ENCODE measurements at regions not wholly inside any gene's neighbourhood (a gene's known extent, or its start where the extent isn't known, plus 50 kb on each side); places are given as distances from the start of the nearest gene placed in this dataset.

GRCh38 chr12:126454581-126454980, 1389.3 kb downstream of the AACS start:
- DNase-seq (ENCODE audit: low read depth), result no peak

GRCh38 chr12:126457776-126458175, 1392.5 kb downstream of the AACS start:
- DNase-seq (ENCODE audit: low read depth), result no peak

- no peak for DNase-seq (ENCODE audit: low read depth)
These were observed 1398.9 kb downstream of the AACS start for GRCh38 chr12:126464153-126464552.

GRCh38 chr12:126469211-126469610, 1404.0 kb downstream of the AACS start:
- DNase-seq (ENCODE audit: low read depth), result no peak

DNA sequence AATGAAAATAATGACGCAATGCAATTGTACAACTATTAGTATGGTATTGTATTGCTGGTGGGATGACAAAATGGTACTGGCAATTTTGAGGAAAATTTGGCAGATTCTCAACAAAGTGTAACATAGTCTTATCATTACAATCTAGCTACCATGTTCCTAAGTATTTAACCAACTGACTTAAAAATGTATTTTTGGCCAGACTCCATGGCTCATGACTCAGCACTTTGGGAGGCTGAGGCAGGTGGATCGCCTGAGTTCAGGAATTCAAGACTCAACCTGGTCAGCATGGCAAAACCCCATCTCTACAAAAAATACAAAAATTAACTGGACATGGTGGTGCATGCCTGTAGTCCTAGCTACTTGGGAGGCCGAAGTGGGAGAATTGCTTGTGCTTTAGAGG, 1409.5 kb downstream of the AACS start:
- DNase-seq (ENCODE audit: low read depth), result no peak

DNA sequence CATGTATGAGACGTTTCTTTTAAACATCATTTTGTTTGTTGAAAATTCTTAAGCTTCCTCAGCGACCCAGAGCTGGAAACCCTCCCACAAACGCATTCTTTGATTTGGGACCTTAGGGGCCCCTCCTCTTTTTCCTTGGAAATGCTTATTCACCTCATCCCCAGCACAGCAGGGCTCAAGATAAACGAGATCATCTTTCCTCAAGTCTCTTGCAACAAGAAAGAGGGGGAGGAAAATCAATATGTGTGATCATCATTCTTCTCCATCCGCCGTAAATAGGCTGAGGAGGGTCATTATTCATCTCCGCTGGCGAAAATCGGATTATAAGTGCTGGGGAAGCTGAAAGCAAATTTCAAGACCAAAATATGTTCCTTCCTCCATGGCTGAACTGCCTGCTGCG, 1415.2 kb downstream of the AACS start:
- DNase-seq (ENCODE audit: low read depth), result no peak

DNA sequence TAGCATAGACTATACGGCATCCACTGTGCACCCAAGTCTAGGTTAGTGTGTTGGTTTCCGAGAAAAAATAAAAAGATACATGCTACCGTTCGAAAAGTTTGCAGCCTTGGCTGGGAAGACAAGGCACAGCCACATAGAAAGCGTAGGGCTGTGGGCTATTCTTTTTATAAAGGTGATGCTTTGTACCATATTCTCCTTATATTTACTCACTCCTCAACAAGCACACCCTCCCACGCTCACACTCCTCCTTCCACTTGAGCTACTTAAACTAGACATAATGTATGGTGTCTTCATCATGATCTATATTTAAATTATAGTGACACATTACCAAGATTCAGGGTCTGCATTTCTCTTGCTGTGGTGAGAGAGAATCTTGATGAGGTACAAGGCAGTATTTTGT, 1416.5 kb downstream of the AACS start:
- no peak for DNase-seq (ENCODE audit: low read depth)

DNA sequence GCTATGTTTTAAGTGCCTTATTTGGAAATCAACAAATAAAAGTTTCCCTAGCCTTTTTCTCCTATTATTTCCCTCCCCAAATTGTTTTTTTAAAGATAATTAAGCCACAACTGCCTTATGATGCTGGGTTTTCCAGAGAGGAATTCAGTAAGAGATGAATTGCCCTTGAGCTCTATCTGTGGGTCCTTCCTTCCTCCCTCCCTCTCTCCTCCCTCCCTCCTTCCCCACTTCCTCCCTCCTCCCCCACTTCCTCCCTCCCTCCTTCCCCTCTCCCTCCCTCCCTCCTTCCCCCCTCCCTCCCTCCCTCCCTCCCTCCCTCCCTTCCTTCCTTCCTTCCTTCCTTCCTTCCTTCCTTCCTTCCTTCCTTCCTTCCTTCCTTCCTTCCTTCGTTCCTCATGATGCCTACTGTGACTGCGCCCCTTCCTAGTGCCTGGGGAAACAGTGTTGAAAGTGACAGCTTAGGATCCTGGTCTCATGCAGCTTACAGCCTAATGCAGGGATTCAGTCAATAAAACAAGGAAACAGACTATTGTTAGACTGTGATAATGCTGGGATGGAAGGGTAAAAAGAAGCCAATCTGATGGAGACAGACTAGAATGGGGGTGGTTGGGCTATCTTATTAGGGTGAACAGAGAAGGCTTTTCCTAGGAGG, 1417.1 kb downstream of the AACS start:
- no peak for DNase-seq (ENCODE audit: low read depth)

DNA sequence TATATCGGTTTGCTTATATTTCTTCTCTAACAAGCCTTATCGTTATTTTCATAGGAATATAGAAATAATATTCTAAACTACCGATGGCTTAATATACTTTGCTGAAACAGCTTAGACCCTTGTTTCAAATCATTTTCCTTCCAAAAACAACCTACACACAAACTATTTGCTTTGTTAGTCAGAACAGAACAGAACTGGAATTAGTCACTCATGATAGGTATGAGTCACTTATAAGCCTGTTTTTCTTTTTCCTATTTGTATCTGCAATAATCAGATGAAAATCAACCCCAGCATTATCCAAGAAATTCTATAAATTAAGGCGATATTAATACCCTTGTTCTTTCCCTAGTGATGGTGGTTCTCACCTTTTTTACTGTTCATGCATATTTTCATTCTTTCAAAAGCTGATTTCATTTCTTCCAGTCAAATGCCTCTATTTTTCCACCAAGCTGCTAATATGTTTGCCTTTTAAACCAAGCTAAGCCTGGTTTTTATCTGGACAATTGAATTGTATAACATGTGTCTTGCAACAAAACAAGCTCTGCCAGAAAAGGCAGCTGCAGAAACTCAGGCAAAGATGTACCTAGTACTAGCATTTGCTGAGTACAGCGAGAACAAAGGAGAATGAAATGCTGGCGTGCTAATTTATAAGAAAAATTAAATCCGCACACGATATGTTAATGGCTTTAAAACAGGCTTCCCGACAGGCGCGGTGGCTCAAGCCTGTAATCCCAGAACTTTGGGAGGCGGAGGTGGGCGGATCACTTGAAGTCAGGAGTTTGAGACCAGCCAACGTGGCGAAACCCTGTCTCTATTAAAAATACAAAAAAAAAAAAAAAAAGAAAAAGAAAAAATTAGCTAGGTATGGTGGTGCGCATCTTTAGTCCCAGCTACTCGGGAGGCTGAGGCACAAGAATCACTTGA, 1418.2 kb downstream of the AACS start:
- peak; percentile 52 for DNase-seq (ENCODE audit: low read depth)

- DNase-seq (ENCODE audit: low read depth), result no peak
These were observed 1422.3 kb downstream of the AACS start for GRCh38 chr12:126487431-126487980.

GRCh38 chr12:126488806-126489205, 1423.6 kb downstream of the AACS start:
- no peak for DNase-seq (ENCODE audit: low read depth)

DNA sequence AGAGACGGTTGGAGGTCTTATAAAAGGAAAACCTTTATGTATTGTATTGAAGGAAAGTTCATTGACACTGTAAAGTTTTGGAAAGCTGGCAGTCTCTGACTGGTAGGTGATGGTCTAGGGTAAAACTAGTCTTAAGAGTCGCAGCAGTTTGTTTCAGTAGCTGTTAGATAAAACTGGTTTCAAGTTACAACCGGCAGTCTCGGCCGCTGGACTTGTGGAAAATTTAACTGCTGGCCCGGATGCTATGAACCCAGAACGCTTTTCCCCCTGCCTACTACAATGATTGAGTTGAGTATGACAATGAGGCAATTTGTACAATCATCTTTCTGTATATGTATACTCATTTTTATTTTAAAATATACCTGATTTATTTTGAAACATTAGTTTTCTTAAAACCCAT, 1426.9 kb downstream of the AACS start:
- no peak for DNase-seq (ENCODE audit: low read depth)

- peak; percentile 26 for DNase-seq (ENCODE audit: low read depth)
These were observed 1428.3 kb downstream of the AACS start for GRCh38 chr12:126493366-126494108.

- no peak for DNase-seq (ENCODE audit: low read depth)
These were observed 1431.0 kb downstream of the AACS start for GRCh38 chr12:126496201-126496600.

DNA sequence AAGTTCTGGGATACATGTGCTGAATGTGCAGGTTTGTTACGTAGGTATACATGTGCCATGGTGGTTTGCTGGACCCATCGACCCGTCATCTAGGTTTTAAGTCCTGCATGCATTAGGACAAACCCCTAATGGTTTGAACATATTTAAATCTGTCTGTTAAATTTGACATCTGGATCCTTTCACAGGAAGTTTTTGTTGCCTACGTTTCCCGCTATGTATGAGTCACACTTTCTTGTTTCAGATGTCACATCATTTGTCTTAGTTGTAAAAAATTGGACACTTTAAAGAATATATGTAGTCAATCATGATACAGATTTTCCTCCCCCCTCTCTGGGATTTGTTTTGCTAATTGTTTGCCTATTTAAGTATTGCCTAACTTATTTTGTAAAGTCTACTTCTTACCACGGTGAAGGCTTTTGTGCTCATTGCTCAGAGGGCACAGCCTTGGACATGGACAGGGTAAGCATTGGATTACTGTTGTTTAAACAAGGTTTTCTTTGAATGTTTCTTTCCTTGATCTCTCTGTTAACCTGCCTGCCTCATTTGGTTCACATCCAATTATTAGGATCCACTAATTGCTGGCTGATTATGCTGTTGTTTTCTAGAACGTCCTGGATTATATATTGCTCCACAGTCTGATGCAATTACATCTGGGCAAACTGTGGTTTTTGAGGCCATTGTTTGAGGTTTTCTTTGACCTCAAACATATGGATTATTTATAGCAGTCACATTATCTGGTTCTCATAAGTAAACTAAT, 1441.4 kb downstream of the AACS start:
- no peak for DNase-seq (ENCODE audit: low read depth)

GRCh38 chr12:126507231-126507630, 1442.0 kb downstream of the AACS start:
- no peak for DNase-seq (ENCODE audit: low read depth)

GRCh38 chr12:126509572-126509971, 1444.3 kb downstream of the AACS start:
- DNase-seq (ENCODE audit: low read depth), result no peak

DNA sequence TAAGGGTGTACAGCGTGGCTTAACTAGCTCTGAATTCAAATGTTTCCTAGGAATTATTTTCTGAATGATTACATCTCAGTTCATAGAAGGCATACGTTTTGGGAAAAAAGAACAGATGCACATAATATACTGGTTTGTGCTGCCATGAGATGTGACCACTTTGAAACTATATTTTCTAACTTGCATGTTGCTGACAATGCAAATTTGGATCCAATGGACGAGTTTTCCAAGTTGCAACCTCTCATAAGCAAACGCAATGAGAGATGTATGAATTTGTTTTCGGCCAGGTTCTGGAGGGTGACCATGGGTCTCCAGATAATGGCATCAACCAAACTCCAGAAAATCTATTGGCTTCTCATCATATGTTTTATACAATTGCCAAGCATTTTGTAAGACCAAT, 1445.4 kb downstream of the AACS start:
- no peak for DNase-seq (ENCODE audit: low read depth)

GRCh38 chr12:126512916-126513913, 1448.0 kb downstream of the AACS start:
- no peak for DNase-seq (ENCODE audit: low read depth)

DNA sequence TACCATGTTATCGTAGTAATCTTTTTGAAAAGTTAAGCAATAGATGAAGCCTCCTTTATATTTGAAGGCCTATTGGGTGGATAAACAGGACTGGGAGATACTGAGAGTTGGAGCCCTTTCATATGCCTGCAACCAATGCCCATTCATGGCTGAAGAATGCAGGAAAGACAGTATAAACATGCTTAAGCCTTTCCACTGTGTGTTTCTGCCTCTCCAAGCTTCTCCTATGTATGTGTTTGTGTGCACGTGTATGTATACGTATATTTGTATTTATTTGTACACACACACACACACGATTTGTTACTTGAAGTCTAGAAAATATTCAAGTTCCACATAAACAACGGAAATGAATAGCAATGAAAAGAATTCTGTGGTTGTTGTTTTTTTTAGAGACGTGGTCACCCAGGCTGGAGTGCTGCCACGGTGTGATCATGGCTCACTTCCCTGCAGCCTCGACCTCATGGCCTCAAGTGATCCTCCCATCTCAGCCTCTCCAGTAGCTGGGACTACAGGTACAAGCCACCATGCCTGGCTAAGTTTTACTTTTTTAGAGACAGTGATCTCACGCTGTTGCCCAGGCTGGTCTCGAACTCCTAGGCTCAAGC, 1453.5 kb downstream of the AACS start:
- no peak for DNase-seq (ENCODE audit: low read depth)

Data from stromal cell of bone marrow (primary cell).